ENCODE measurements at regions not wholly inside any gene's neighbourhood (a gene's known extent, or its start where the extent isn't known, plus 50 kb on each side); places are given as distances from the start of the nearest gene placed in this dataset.
A peak's percentile ranks its signal among the peaks of the same experiment; 100 is the strongest.

- TF ChIP-seq SP1 (IDR thresholded peaks at IDR 0.05; ENCODE audit: low read depth, low read length) (no peak), SUZ12 (IDR thresholded peaks at IDR 0.05; ENCODE audit: low read length) (no peak), USF2 (IDR thresholded peaks at IDR 0.05; ENCODE audit: low read length) (no peak), ZNF274 (IDR thresholded peaks at IDR 0.05; ENCODE audit: borderline replicate concordance, extremely low read depth, low read length) (no peak), CEBPB (IDR thresholded peaks at IDR 0.05; ENCODE audit: low read depth, low read length) (peak; percentile 51; the same call in 1 of the 2 replicates), SIN3A (conservative IDR thresholded peaks at IDR 0.05 in 1 of 2, IDR thresholded peaks at IDR 0.05 in 1 of 2; ENCODE audit: low read depth in 1 of 2, low read length in 2 of 2) (no peak)
- TF ChIP-seq, protein P1, sequence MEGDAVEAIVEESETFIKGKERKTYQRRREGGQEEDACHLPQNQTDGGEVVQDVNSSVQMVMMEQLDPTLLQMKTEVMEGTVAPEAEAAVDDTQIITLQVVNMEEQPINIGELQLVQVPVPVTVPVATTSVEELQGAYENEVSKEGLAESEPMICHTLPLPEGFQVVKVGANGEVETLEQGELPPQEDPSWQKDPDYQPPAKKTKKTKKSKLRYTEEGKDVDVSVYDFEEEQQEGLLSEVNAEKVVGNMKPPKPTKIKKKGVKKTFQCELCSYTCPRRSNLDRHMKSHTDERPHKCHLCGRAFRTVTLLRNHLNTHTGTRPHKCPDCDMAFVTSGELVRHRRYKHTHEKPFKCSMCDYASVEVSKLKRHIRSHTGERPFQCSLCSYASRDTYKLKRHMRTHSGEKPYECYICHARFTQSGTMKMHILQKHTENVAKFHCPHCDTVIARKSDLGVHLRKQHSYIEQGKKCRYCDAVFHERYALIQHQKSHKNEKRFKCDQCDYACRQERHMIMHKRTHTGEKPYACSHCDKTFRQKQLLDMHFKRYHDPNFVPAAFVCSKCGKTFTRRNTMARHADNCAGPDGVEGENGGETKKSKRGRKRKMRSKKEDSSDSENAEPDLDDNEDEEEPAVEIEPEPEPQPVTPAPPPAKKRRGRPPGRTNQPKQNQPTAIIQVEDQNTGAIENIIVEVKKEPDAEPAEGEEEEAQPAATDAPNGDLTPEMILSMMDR (IDR thresholded peaks at IDR 0.05; ENCODE audit: control extremely low read depth in 1 of 3, insufficient read depth in 1 of 3, low read depth in 1 of 3, low read length in 3 of 3), result no peak
These were observed 303.0 kb upstream of the STAC start for GRCh38 chr3:36077320-36077719.

Measured in H1 (cell line).